OCI-LY3 (cell line): ENCODE measurements at regions not wholly inside any gene's neighbourhood (a gene's known extent, or its start where the extent isn't known, plus 50 kb on each side); places are given as distances from the start of the nearest gene placed in this dataset.
A peak's percentile ranks its signal among the peaks of the same experiment; 100 is the strongest.

Experiments
- H2AFZ ChIP-seq: fragments of 200-600, 300-600 bp; shearing (Covaris generic); 2 replicates; pipeline ENCODE4 v1.6.0; 2014; ENCODE audit warnings: antibody characterized with exemption, low read depth, low read length
- H3K27ac ChIP-seq: fragments of 200-600, 300-600 bp; sonication (generic); 2 replicates; pipeline ENCODE4 v1.5.1; 2014; ENCODE audit warnings: mild to moderate bottlenecking, low read length, moderate library complexity, mixed read lengths
- H3K27me3 ChIP-seq: fragments of 200-600, 300-600 bp; sonication (generic); 2 replicates; pipeline ENCODE4 v1.6.1; 2014; ENCODE audit warnings: low read depth, low read length, mixed read lengths
- H3K36me3 ChIP-seq: fragments of 200-600, 300-600 bp; sonication (generic); replicated peaks from 2 replicates; pipeline ENCODE3; 2014; ENCODE audit warnings: low read depth, low read length, mixed read lengths
- H3K4me1 ChIP-seq: fragments of 300-600, 200-600 bp; sonication (generic); 2 replicates; pipeline ENCODE4 v1.6.1; 2014; ENCODE audit warnings: low read length, mixed read lengths
- H3K4me2 ChIP-seq: fragments of 200-600, 300-600 bp; sonication (generic); 2 replicates; pipeline ENCODE4 v1.6.1; 2014; ENCODE audit warnings: low read length, mixed read lengths
- H3K4me3 ChIP-seq: fragments of 300-600, 200-600 bp; sonication (generic); 2 replicates; pipeline ENCODE4 v1.5.1; 2014; ENCODE audit warnings: antibody characterized with exemption, mild to moderate bottlenecking, low read length, moderate library complexity
- H3K79me2 ChIP-seq: fragments of 300-600, 200-600 bp; shearing (Covaris generic); 2 replicates; pipeline ENCODE4 v1.6.1; 2014; ENCODE audit warnings: mild to moderate bottlenecking, low read length, mixed read lengths
- H3K9ac ChIP-seq: fragments of 300-600, 200-600 bp; shearing (Covaris generic); 2 replicates; pipeline ENCODE4 v1.6.0; 2014; ENCODE audit warnings: mild to moderate bottlenecking, low read length, moderate library complexity
- H3K9me3 ChIP-seq: fragments of 200-600, 300-600 bp; shearing (Covaris generic); 2 replicates; pipeline ENCODE4 v1.6.1; 2014; ENCODE audit warnings: low read length, mixed read lengths; ENCODE audit not compliant: insufficient read depth
- H4K20me1 ChIP-seq: fragments of 200-600, 300-600 bp; sonication (generic); 2 replicates; pipeline ENCODE4 v1.6.1; 2016; ENCODE audit warnings: low read length, mixed read lengths; ENCODE audit not compliant: insufficient read depth
- CTCF ChIP-seq: fragments of 200-600, 300-600 bp; sonication (generic); IDR thresholded peaks from 2 replicates; pipeline ENCODE4 v1.5.1; 2014; ENCODE audit warnings: antibody characterized with exemption, low read length, low read depth
- EZH2phosphoT487 ChIP-seq: fragments of 200-600 bp; shearing (Covaris generic); IDR thresholded peaks from 2 replicates; pipeline ENCODE4 v1.6.1; 2018; ENCODE audit warnings: antibody characterized with exemption, mixed run types, low read depth

GRCh38 chr2:66093371-66093770 is 341.6 kb upstream of the MEIS1 start:
- no peak overlapping the region for H3K4me2 ChIP-seq
- H2AFZ ChIP-seq: no peak overlapping the region
- no peaks in the 10 kb centered on the region for H3K27me3 ChIP-seq
- no peaks in the 10 kb centered on the region for H3K36me3 ChIP-seq
- H4K20me1 ChIP-seq: no peaks in the 10 kb centered on the region
- no peak overlapping the region for H3K27ac ChIP-seq
- no peaks in the 10 kb centered on the region for H3K4me1 ChIP-seq
- TF ChIP-seq CTCF (no peak), EZH2phosphoT487 (no peak)
- no peaks in the 10 kb centered on the region for H3K79me2 ChIP-seq
- no peaks in the 10 kb centered on the region for H3K9me3 ChIP-seq
- no peak overlapping the region for H3K4me3 ChIP-seq
- H3K9ac ChIP-seq: no peak overlapping the region

GRCh38 chr2:66084948-66085590 is 349.9 kb upstream of the MEIS1 start:
- no peaks in the 10 kb centered on the region for H3K79me2 ChIP-seq
- H3K4me2 ChIP-seq: peak overlapping the region; percentile 64
- no peaks in the 10 kb centered on the region for H3K27me3 ChIP-seq
- peak overlapping the region; percentile 47; the same call in 1 of the 2 replicates for H3K27ac ChIP-seq
- H3K4me1 ChIP-seq: peaks cover 11% of the 10 kb centered on the region
- TF ChIP-seq CTCF: no peak
- TF ChIP-seq EZH2phosphoT487: no peak
- no peak overlapping the region for H3K9ac ChIP-seq
- H3K36me3 ChIP-seq: no peaks in the 10 kb centered on the region
- no peaks in the 10 kb centered on the region for H3K9me3 ChIP-seq
- H2AFZ ChIP-seq: peak overlapping the region; percentile 59; the same call in 1 of the 2 replicates
- no peaks in the 10 kb centered on the region for H4K20me1 ChIP-seq
- H3K4me3 ChIP-seq: peak overlapping the region; percentile 37; the same call in 1 of the 2 replicates

GRCh38 chr2:66082581-66082980 is 352.3 kb upstream of the MEIS1 start:
- TF ChIP-seq CTCF: no peak
- TF ChIP-seq EZH2phosphoT487: no peak
- H3K27ac ChIP-seq: no peak overlapping the region
- no peaks in the 10 kb centered on the region for H3K36me3 ChIP-seq
- H3K79me2 ChIP-seq: no peaks in the 10 kb centered on the region
- no peaks in the 10 kb centered on the region for H3K27me3 ChIP-seq
- H3K4me2 ChIP-seq: no peak overlapping the region
- no peaks in the 10 kb centered on the region for H3K9me3 ChIP-seq
- H3K9ac ChIP-seq: no peak overlapping the region
- no peaks in the 10 kb centered on the region for H4K20me1 ChIP-seq
- H3K4me1 ChIP-seq: peaks cover 11% of the 10 kb centered on the region
- no peak overlapping the region for H2AFZ ChIP-seq
- no peak overlapping the region for H3K4me3 ChIP-seq

- peaks cover 8% of the 10 kb centered on the region for H3K4me1 ChIP-seq
- TF ChIP-seq EZH2phosphoT487 (no peak), CTCF (no peak)
- H3K9me3 ChIP-seq: no peaks in the 10 kb centered on the region
Observed at GRCh38 chr2:66080127-66080526, 354.8 kb upstream of the MEIS1 start.

More at GRCh38 chr2:66080127-66080526, 354.8 kb upstream of the MEIS1 start:
- Histone ChIP-seq H3K4me3 (no peak overlapping the region), H3K36me3 (no peaks in the 10 kb centered on the region), H3K9ac (no peak overlapping the region), H4K20me1 (no peaks in the 10 kb centered on the region), H3K27ac (no peak overlapping the region), H3K4me2 (peak overlapping the region; percentile 13; the same call in 1 of the 2 replicates), H2AFZ (no peak overlapping the region), H3K27me3 (no peaks in the 10 kb centered on the region), H3K79me2 (no peaks in the 10 kb centered on the region)
